Testis (tissue), 2 donors: ENCODE measurements at regions not wholly inside any gene's neighbourhood (a gene's known extent, or its start where the extent isn't known, plus 50 kb on each side); places are given as distances from the start of the nearest gene placed in this dataset.

Experiments used
- DNase-seq: peaks from one replicate; pipeline ENCODE4 v3.0.0-alpha.2; 2019
- H3K27ac ChIP-seq, 2 donors: fragments of 200-600 bp; sonication (generic); one replicate each; pipeline ENCODE4 v1.5.1; 2019
- H3K27me3 ChIP-seq: fragments of 200-600 bp; sonication (generic); one replicate; pipeline ENCODE4 v1.5.1; 2019
- H3K36me3 ChIP-seq: fragments of 200-600 bp; sonication (generic); one replicate; pipeline ENCODE4 v1.5.1; 2017; ENCODE audit warnings: low read depth; ENCODE audit errors: missing control alignments
- H3K4me1 ChIP-seq: fragments of 200-600 bp; sonication (generic); one replicate; pipeline ENCODE4 v1.5.1; 2019
- H3K4me3 ChIP-seq, 2 donors: fragments of 200-600 bp; sonication (generic); one replicate each; pipeline ENCODE4 v1.5.1; 2017 to 2019
- H3K9me3 ChIP-seq: fragments of 200-600 bp; sonication (generic); one replicate; pipeline ENCODE4 v1.5.1; 2017
- POLR2A ChIP-seq: fragments of 450-650 bp; IDR thresholded peaks from one replicate; pipeline ENCODE4 v1.6.1; 2017; ENCODE audit warnings: antibody characterized with exemption, mild to moderate bottlenecking, moderate library complexity
- WGBS, 2 donors: methylation state at CpG; one replicate each; pipeline ENCODE4 v1.1.5; 2018; 5-methylcytosine and 5-hydroxymethylcytosine counted together
- intact Hi-C: fragments of 100-400 bp; cut with DNase I; formaldehyde crosslinking; loops from one replicate; pipeline ENCODE4 v1.15.1; 2023; ENCODE audit warnings: low total_unique reads
- TF ChIP-seq, protein P1 (sequence below), 3 experiments: fragments of 450-650 bp in 2 of 3; fragments of 200-600 bp in 1 of 3; sonication (generic) in 1 of 3; IDR thresholded peaks; one replicate each; pipeline ENCODE4 v1.5.1; 2016 to 2019; ENCODE audit warnings: antibody characterized with exemption in 3 of 3, mild to moderate bottlenecking in 2 of 3, moderate library complexity in 1 of 3

DNA sequence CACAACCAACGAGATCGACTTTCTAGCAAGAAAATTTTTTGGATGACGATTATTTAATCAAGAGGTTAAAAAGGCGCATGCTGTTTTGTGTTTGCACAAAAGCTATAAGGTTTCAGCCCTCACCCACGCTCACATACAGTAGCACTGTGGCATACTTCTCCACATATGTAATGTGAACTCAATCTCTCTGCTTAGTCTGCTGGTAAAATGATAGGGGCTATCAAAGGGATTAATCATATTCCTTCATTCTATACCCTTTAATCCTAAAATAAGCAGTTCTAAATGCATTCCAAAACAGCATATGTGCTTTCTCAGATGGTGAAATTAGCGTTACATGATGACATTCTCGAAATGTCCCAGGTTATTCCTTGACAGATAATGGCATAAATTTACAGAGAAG is 196.9 kb upstream of the PRICKLE2 start:
- no peaks in the 10 kb centered on the region for H3K4me1 ChIP-seq
- no peaks in the 10 kb centered on the region for H3K9me3 ChIP-seq
- no peak for TF ChIP-seq POLR2A
- TF ChIP-seq, protein P1, sequence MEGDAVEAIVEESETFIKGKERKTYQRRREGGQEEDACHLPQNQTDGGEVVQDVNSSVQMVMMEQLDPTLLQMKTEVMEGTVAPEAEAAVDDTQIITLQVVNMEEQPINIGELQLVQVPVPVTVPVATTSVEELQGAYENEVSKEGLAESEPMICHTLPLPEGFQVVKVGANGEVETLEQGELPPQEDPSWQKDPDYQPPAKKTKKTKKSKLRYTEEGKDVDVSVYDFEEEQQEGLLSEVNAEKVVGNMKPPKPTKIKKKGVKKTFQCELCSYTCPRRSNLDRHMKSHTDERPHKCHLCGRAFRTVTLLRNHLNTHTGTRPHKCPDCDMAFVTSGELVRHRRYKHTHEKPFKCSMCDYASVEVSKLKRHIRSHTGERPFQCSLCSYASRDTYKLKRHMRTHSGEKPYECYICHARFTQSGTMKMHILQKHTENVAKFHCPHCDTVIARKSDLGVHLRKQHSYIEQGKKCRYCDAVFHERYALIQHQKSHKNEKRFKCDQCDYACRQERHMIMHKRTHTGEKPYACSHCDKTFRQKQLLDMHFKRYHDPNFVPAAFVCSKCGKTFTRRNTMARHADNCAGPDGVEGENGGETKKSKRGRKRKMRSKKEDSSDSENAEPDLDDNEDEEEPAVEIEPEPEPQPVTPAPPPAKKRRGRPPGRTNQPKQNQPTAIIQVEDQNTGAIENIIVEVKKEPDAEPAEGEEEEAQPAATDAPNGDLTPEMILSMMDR (IDR thresholded peaks at IDR 0.05) = no peak
- H3K27me3 ChIP-seq = no peaks in the 10 kb centered on the region
- intact Hi-C loops = no loop called here
- no peak overlapping the region for H3K27ac ChIP-seq
- WGBS, 2 donors = 76 to 92% methylated on average over 7 of the region's 7 CpGs
- DNase-seq = no peak
- no peaks in the 10 kb centered on the region for H3K36me3 ChIP-seq
- no peak overlapping the region for H3K4me3 ChIP-seq

DNA sequence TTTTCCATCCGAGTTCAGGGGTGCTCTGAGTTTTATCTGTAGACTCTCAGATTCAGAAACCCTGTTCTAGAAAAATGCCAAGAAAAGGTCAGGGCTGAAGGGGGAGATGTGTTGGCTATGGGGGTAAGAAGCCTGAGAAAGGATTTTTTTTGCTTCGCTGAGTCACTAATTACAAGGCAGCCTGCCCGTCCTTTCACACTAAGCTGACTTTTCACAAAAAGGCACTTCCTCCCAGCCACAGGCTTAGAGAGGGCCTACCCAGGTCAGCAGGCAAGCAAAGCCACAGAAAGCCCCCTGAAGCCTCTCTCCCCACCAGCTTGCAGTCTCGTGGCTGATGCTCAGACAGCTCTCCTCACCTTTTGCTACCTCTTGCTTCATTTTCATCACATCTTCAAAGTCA is 192.6 kb upstream of the PRICKLE2 start:
- Histone ChIP-seq H3K27me3 (no peaks in the 10 kb centered on the region), H3K27ac (no peak overlapping the region)

DNA sequence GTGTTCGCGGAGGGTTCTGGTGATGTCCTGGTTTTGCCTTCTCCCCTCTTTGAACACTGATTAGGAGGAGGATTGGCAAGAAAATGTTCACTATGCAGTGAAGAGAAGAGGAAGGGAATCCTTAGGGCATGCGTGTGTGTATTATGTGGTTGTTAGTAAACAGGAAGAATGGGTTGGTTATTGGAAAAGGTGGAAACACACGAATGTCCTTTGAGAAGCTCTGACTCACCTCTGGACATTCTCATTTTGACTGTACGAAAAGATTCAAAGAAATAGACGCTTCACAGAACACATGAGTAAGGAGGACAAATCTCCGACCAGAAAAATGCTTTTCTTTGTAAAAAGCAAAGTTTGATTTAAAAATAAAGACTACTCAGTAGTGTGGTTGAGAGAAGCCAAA is 188.8 kb upstream of the PRICKLE2 start:
- no peak overlapping the region for H3K4me3 ChIP-seq
- H3K27ac ChIP-seq = no peak overlapping the region
- TF ChIP-seq POLR2A = no peak
- TF ChIP-seq, protein P1 (IDR thresholded peaks at IDR 0.05) = no peak
- no peaks in the 10 kb centered on the region for H3K27me3 ChIP-seq
- no peaks in the 10 kb centered on the region for H3K9me3 ChIP-seq
- H3K36me3 ChIP-seq = no peaks in the 10 kb centered on the region
- no peak for DNase-seq
- WGBS, 2 donors = 90 to 92% methylated on average over 7 of the region's 7 CpGs
- intact Hi-C loops = no loop called here
- no peaks in the 10 kb centered on the region for H3K4me1 ChIP-seq

More for the DNA sequence above, 192.6 kb upstream of the PRICKLE2 start:
- intact Hi-C loops = no loop called here
- H3K36me3 ChIP-seq = no peaks in the 10 kb centered on the region
- 60 to 75% methylated on average over 4 of the region's 4 CpGs for WGBS, 2 donors
- H3K9me3 ChIP-seq = no peaks in the 10 kb centered on the region
- H3K4me1 ChIP-seq = no peaks in the 10 kb centered on the region
- TF ChIP-seq, protein P1 (IDR thresholded peaks at IDR 0.05) = no peak
- TF ChIP-seq POLR2A = no peak
- no peak for DNase-seq
- H3K4me3 ChIP-seq = no peak overlapping the region

DNA sequence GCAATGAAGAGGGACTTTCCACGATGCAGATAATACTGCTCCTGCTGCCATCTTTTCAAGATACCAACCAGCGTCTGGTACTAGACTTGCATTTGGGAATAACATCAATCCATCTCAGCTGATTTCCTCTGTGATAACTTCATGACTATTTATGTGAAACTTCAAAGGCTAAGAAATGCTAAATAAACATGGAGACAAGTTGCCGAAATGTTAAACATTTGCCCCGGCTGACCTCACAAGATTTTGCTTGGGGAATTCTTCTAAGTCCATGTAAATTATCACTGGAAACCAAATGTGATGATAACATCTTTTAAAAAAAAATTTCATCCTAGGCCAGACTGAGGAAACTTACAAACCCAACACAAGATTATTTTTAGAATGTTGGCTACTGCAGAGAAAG is 185.8 kb upstream of the PRICKLE2 start:
- no peak overlapping the region for H3K4me3 ChIP-seq
- WGBS, 2 donors = 69 to 76% methylated on average over 4 of the region's 4 CpGs
- no peaks in the 10 kb centered on the region for H3K27me3 ChIP-seq
- TF ChIP-seq, protein P1 (IDR thresholded peaks at IDR 0.05) = no peak
- TF ChIP-seq POLR2A = no peak
- no peak overlapping the region for H3K27ac ChIP-seq
- intact Hi-C loops = no loop called here
- no peaks in the 10 kb centered on the region for H3K4me1 ChIP-seq
- H3K9me3 ChIP-seq = no peaks in the 10 kb centered on the region
- DNase-seq = no peak
- no peaks in the 10 kb centered on the region for H3K36me3 ChIP-seq

DNA sequence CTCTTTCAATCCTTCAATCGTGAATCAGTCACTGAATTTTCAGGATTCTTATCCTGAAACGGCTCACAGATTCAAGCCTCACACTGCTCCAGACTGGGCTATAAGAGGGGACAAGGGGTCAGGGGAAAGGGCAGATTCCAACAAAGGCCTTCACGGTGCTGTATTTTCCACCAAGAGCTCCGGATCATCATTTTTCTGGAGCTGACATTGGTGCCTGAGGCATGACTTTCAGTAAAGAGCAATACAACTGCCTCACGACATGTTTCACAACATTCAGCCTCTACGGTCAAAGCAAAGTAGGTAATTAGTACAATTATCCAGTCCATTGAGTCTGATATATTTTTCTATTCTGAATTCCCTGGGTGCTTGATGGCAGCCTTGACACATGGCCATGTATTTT is 185.0 kb upstream of the PRICKLE2 start:
- 74 to 87% methylated on average over 6 of the region's 6 CpGs for WGBS, 2 donors
- no peak overlapping the region for H3K27ac ChIP-seq
- no peak for DNase-seq
- H3K36me3 ChIP-seq = no peaks in the 10 kb centered on the region
- intact Hi-C loops = no loop called here
- TF ChIP-seq, protein P1 (IDR thresholded peaks at IDR 0.05) = no peak
- no peak for TF ChIP-seq POLR2A
- H3K4me1 ChIP-seq = no peaks in the 10 kb centered on the region
- no peaks in the 10 kb centered on the region for H3K27me3 ChIP-seq
- no peak overlapping the region for H3K4me3 ChIP-seq
- H3K9me3 ChIP-seq = no peaks in the 10 kb centered on the region
